Gastroesophageal sphincter (tissue), 3 donors: ENCODE measurements at regions not wholly inside any gene's neighbourhood (a gene's known extent, or its start where the extent isn't known, plus 50 kb on each side); places are given as distances from the start of the nearest gene placed in this dataset.

Source experiments
- POLR2A ChIP-seq, 2 donors: fragments of 450-650 bp; IDR thresholded peaks; one replicate each; pipeline ENCODE4 v1.6.1; 2017; ENCODE audit warnings: antibody characterized with exemption in 2 of 2, mild to moderate bottlenecking in 2 of 2, moderate library complexity in 1 of 2
- POLR2AphosphoS5 ChIP-seq: sonication (generic); formaldehyde crosslinking; IDR thresholded peaks from one replicate; pipeline ENCODE4 v1.6.1; 2017; ENCODE audit warnings: antibody characterized with exemption
- TF ChIP-seq, protein P1 (sequence below), 4 experiments: fragments of 200-600 bp in 2 of 4; fragments of 450-650 bp in 2 of 4; sonication (generic) in 1 of 4; IDR thresholded peaks; one replicate each; pipeline ENCODE4 v1.5.1; 2017 to 2019; ENCODE audit warnings: antibody characterized with exemption in 4 of 4, mild to moderate bottlenecking in 2 of 4, moderate library complexity in 2 of 4

GRCh38 chr15:29593111-29593510 lies 229.2 kb downstream of the TJP1 start:
- TF ChIP-seq, protein P1, sequence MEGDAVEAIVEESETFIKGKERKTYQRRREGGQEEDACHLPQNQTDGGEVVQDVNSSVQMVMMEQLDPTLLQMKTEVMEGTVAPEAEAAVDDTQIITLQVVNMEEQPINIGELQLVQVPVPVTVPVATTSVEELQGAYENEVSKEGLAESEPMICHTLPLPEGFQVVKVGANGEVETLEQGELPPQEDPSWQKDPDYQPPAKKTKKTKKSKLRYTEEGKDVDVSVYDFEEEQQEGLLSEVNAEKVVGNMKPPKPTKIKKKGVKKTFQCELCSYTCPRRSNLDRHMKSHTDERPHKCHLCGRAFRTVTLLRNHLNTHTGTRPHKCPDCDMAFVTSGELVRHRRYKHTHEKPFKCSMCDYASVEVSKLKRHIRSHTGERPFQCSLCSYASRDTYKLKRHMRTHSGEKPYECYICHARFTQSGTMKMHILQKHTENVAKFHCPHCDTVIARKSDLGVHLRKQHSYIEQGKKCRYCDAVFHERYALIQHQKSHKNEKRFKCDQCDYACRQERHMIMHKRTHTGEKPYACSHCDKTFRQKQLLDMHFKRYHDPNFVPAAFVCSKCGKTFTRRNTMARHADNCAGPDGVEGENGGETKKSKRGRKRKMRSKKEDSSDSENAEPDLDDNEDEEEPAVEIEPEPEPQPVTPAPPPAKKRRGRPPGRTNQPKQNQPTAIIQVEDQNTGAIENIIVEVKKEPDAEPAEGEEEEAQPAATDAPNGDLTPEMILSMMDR (IDR thresholded peaks at IDR 0.05), result no peak
- TF ChIP-seq POLR2A (IDR thresholded peaks at IDR 0.05) (no peak), POLR2AphosphoS5 (no peak)
